ENCODE measurements at regions not wholly inside any gene's neighbourhood (a gene's known extent, or its start where the extent isn't known, plus 50 kb on each side); places are given as distances from the start of the nearest gene placed in this dataset.

- TF ChIP-seq, protein P1, sequence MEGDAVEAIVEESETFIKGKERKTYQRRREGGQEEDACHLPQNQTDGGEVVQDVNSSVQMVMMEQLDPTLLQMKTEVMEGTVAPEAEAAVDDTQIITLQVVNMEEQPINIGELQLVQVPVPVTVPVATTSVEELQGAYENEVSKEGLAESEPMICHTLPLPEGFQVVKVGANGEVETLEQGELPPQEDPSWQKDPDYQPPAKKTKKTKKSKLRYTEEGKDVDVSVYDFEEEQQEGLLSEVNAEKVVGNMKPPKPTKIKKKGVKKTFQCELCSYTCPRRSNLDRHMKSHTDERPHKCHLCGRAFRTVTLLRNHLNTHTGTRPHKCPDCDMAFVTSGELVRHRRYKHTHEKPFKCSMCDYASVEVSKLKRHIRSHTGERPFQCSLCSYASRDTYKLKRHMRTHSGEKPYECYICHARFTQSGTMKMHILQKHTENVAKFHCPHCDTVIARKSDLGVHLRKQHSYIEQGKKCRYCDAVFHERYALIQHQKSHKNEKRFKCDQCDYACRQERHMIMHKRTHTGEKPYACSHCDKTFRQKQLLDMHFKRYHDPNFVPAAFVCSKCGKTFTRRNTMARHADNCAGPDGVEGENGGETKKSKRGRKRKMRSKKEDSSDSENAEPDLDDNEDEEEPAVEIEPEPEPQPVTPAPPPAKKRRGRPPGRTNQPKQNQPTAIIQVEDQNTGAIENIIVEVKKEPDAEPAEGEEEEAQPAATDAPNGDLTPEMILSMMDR (conservative IDR thresholded peaks at IDR 0.05 in 1 of 2, IDR thresholded peaks at IDR 0.05 in 1 of 2; ENCODE audit: extremely low read depth in 1 of 2, insufficient read depth in 1 of 2, low read depth in 1 of 2, low read length in 2 of 2), result no peak
- no peak for TF ChIP-seq EZH2 (IDR thresholded peaks at IDR 0.05; ENCODE audit: borderline replicate concordance, low read length)
Observed at GRCh38 chrX:42505016-42505415, 272.9 kb downstream of the PPP1R2C start.

All from mammary epithelial cell (primary cell).